ENCODE measurements at regions not wholly inside any gene's neighbourhood (a gene's known extent, or its start where the extent isn't known, plus 50 kb on each side); places are given as distances from the start of the nearest gene placed in this dataset.

GRCh38 chr1:57479471-57479870 lies 55.6 kb upstream of the DAB1 start:
- TF ChIP-seq CTCF (IDR thresholded peaks at IDR 0.05 in 2 of 3, conservative IDR thresholded peaks at IDR 0.05 in 1 of 3; ENCODE audit: borderline replicate concordance in 1 of 3, insufficient read depth in 1 of 3, low read depth in 2 of 3, low read length in 2 of 3): no peak
- TF ChIP-seq YY1 (IDR thresholded peaks at IDR 0.05; ENCODE audit: extremely low read depth, insufficient replicate concordance, low read depth, low read length): no peak
- no peak for TF ChIP-seq SIN3A (IDR thresholded peaks at IDR 0.05; ENCODE audit: low read depth)
- no peak for TF ChIP-seq POLR2AphosphoS5 (IDR thresholded peaks at IDR 0.05; ENCODE audit: low read depth, low read length)
- TF ChIP-seq MAX (IDR thresholded peaks at IDR 0.05): no peak
- TF ChIP-seq EGR1 (IDR thresholded peaks at IDR 0.05; ENCODE audit: low read depth): no peak
- TF ChIP-seq JUND (IDR thresholded peaks at IDR 0.05): no peak
- no peak for TF ChIP-seq POLR2A (IDR thresholded peaks at IDR 0.05; ENCODE audit: borderline replicate concordance, extremely low read depth, insufficient read depth, insufficient read length)
- TF ChIP-seq CBX3 (IDR thresholded peaks at IDR 0.05; ENCODE audit: low read depth): no peak
- no peak for TF ChIP-seq ATF3 (IDR thresholded peaks at IDR 0.05)
